GM18861 (cell line): ENCODE measurements at regions not wholly inside any gene's neighbourhood (a gene's known extent, or its start where the extent isn't known, plus 50 kb on each side); places are given as distances from the start of the nearest gene placed in this dataset.

Source experiments
- ATAC-seq: cut with Tn5 transposase; IDR thresholded peaks from one replicate; pipeline ENCODE4 v1.9.1; 2021; ENCODE audit not compliant: unreplicated experiment

DNA sequence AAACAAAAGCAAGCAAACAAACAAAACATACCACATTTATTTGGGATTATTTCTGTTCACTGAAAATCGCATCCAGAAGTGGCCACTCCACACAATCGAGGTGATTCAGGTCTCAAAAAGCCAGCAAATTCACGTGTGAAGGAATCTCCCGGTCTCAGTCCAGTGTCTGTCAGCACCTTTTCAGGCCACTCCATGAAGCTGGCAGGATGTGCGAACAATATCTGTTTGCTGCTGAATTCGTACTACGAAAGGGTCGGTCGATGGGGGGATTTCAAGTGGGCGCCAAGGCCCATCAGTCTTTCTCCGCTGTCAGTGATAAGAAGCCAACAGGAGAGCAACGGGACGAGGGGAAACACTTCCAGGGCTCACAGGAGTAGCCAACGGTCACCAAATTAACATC is 505.1 kb downstream of the IRX1 start:
- no peak for ATAC-seq

DNA sequence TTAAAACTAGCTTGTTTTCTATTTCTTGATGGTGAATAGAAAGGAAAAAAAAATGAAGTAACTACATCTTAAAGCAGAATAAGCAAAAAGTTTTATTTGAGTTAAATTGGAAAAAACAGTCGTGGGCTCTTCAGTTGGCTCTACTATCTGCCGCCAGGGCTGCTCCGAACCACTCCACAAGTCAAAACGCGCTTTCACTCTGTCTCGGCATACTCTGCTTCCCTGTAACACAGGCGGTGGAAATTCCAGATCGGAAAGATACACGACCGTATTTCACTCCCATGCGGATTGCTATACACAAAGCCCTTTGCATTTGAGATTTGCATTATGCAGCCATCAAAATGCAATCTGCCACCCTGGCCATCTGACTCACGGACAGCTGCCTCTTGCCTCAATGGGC is 505.6 kb downstream of the IRX1 start:
- ATAC-seq: no peak

DNA sequence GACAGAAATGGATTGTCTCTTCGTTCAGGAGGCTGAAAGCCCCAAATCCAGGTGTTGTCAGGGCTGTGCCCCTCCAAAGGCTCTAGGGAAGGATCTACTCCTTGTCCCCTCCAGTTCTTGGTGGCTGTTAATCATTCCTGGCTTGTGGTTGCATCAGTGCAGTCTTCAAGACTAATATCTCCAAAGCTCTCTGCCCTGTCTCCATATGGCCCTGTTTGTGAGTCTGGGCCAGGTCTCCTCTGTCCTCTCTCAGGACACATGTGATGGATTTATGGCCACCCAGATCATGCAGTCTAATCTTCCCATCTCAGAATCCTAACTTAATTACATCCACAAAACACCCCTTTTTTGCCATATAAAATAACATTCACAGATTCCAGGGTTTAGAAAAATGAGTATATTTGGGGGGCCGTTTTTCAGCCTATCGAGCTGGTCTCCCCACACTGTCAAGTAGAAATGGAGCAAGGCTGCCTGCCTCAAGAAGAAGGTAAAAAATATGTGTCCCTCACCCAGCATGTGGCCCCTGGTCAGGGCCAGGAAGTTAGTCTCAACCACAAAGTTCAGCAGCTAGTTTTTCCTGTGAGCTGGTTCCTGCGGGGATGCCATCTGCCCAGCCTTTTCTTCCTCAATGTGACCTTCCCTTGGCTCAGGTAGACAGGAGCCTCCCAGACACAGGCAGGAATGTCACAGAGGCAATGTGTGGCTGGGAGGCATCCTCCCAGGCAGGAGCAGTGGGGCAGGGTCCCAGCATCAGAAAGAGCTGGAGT is 509.4 kb downstream of the IRX1 start:
- ATAC-seq: no peak

DNA sequence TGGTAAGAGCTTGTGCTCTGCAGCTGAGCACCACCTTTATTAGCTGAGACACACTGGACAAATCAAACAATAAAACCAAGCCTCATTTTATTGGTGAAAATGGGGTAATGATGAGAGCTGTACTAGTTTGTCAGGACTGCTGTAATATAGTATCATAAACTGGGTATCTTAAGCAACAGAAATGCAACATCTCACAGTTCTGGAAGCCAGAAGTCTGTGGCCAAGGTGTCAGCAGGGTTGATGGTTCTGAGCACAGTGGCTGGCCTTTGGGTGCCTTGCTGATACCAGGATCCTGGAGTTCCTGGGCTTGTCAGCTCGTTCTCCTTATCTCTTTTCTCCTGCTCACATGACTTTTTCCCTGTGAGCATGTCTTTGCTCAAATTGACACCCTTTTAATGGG is 513.1 kb downstream of the IRX1 start:
- no peak for ATAC-seq

DNA sequence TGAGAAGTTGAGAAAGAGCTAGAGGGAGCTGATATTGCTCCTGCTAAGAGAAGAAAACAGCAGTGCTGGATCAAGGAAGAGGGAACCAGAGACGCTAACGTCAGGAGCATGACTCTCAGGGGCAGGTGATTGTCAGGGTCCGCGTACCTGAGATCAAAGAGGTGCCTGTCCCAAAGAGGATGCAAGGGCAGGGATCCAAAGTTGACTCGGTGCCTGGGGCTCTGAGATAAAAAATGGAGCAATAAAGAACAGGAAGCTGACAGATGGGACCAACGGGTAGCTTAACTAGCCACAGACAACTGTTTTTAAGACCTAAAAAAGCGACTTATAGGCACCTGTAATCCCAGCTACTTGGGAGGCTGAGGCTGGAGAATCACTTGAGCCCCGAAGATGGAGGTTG is 517.8 kb downstream of the IRX1 start:
- no peak for ATAC-seq

DNA sequence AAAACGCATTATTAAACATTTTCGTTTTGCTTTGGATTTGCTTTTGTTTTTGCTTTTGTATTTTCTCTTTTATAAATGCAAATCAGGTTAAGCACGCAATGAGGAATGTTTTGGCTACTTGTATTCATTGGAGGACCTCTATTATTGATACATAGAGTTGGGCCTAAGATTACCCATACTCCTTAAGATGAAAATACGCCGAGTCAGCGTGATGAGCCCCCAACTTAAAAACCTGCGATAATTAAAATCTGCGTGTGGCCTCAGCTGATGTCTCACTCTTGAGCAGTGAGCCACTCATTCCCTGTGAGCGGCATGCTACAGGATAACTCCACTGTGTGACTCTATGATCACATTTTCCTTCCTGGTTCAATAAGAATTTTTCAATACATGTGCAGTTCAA is 518.3 kb downstream of the IRX1 start:
- ATAC-seq: no peak

DNA sequence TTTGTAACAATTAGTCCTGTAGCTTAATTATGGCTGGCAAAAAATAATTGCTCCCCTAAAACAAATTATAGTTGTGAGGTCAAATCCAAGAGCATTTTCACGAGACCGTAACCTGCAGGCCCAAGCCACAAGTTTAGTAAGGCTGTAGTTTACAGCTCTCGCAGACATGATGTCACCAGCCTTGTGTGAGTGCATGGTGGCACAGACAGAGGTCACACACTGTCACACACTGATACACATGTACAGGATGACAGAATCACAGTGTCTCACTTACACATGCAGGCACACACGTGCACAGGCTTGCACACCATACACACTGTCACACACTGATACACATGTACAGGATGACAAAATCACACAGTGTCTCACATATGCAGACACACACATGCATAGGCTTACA is 518.8 kb downstream of the IRX1 start:
- ATAC-seq: no peak

DNA sequence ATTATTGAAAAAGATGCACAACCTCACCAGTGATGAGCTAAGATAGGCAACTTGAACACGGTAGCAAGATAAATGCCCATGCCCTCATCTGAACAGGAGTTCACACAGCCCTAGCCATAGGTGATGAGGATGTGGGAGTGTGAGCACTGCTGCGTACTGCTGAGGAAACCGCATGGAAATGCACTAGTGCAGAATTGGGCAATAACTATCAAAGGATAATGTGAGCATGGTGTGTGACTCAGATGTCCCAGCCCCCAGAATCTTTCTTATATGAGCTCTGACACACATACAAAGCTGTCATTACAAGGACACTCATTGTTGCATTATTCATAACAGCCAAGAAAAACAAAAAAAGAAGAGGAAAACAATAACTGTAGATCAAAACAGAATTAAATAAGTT is 521.2 kb downstream of the IRX1 start:
- ATAC-seq: no peak

DNA sequence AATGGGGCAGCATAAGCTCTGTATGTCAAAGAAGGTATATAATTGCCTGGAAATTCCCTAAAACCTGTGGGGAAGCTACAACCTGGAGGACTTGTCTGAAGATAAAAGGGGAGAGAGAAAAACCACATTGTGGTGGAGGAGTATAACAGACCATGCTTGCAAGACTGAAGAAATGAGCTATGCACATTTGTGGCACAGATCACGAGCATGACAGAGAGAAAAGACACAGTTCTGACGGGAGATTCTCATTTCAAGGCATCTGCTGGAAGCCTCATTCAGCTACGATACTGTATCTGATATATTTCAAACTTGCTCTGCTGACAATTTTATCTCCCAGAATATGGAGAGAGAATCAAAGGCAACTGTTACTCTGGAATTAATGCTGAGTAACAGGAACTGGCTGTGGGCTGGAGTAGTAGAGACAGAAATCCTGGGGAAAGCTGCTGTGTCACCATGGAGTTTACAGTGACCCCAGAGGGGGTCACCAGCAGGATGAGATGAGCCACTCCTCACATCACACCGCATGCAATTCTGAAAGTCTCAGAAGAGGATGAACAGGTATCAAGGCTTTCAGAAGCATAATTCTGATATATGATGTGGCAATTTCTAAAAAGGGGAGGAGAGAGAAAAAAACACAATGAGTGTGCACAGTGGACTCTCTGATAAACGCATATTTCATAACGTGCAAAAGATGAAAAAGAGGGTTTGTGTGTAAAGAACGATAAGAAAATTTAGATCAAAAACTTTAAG is 528.8 kb downstream of the IRX1 start:
- ATAC-seq: no peak

DNA sequence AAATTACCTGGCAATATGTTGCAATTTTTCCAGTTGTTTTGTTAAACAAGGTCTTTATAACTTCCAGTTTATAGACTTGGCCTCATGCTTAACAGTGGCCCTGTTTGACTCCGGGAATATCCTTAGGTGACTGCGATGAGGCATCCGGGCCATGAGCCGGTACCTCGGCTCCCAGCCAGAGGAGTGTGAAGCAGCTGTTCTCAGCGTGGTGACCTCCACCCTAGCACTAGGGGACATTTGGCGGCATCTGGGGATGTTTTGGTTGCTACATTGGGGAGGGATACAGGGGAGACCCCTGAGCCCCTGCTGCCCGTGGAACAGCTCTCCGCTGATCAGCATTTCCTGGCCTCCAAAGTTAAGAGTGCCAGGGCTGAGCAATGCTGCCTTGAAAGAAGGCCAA is 533.4 kb downstream of the IRX1 start:
- ATAC-seq: no peak

DNA sequence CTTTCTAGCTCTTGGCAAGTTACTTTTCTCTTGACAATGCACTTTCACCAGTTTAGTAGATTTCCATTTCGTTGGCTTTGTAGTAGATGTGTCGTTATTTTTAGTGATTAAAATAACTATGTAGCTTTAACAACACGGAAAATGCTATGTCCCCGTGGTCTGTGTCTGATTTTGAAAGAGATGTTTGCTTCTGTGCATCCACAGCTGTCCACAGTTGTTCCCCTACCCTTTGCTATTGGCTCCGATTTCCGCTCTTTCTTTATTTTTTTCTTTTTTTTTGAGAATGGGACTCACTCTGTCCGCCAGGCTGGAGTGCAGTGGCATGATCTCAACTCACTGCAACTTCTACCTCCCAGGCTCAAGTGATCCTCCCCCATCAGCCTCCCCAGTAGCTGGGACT is 533.9 kb downstream of the IRX1 start:
- ATAC-seq: no peak

DNA sequence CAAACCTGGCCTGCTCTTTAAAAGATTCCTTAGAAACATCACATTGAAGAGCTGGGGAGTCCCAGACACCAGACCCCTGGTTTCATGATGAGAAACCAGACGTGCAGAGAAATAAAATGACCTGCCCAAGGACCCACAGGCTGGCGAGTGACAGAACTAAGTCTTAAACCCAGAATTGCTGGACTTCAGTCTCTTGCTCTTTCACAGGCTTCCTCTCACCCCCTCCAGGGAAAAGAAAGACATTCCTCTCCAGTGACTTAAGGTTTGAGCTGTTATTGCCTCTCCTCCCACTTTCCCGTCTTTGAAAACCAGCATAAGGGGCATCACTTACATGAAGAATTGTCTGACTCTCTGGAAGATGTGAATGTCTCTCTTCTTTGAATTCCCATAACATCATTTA is 535.2 kb downstream of the IRX1 start:
- no peak for ATAC-seq

DNA sequence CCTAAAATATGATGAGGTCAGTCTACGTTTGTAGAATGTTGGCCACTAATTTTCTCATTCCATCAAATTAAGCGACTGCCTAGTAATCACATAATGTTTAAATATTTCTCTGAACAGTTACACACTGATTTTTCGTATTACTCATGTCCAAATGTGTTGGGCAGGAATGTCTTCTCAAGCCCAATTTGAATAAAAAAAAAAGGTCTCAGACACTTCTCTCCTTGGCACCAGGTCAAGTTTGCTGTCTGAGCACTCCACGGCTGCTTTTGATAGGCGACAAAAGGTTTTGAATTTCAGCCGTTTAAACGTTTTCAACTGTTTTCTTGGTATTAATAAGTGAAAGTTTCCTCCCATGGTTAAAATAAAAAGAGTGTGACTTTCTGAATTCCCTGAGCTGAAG is 542.1 kb downstream of the IRX1 start:
- ATAC-seq: no peak

DNA sequence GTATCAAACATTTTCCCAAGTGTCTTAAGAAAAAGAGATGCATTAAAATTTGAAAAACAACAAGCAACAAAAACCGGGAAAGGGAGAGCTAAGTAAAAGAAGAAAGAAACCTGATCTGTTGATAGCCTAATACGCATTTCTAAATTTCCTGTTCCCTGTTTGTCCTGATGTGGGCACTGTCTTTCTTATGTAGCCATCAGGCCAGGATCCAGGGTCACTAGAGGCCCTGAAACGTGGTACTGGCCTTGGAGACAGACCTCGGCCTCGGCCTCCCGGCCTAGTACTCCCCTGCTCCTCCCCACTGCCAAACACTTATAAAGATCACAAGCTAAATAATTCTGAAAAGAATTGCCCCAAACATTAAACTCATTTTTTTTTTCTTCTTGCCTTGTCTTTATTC is 547.2 kb downstream of the IRX1 start:
- no peak for ATAC-seq

DNA sequence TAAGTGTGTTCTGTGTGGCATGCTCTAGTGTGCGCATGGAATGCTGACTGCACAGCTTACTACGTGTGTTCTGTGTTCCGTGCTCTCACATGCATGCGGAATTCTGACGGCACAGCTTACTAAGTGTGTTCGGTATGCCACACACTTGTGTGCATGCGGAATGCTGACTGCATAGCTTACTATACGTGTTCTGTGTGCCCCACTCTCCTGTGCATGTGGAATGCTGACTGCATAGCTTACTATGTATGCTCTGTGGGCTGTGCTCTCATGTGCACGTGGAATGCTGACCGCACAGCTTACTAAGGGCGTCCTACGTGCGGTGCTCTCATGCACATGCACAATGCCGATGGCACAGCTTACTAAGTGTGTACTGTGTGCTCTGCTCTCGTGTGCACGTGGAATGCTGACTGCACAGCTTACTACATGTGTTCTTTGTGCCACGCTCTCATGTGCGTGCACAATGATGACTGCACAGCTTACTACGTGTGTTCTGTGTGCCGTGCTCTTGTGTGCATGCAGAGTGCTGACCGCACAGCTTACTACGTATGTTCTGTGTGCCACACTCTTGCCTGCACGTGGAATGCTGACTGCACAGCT is 548.9 kb downstream of the IRX1 start:
- no peak for ATAC-seq

DNA sequence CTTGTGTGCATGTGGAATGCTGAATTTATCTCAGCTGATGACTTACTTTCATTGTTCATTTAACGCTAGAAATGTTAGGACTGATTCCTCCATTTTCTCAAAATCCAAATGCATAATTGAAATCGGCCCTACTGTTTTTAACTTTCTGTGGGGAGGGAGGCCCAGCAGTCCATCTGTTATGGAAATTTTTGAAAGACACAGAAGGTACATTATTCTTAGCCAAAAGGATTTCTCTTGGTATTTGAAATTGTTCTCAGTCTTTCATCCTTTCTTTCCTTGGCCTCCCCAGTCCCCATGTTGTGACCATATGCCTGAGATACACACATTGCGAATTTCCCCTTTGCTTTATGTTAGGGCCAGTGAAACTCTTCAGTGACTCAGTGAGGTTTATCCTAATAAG is 549.9 kb downstream of the IRX1 start:
- ATAC-seq: no peak

DNA sequence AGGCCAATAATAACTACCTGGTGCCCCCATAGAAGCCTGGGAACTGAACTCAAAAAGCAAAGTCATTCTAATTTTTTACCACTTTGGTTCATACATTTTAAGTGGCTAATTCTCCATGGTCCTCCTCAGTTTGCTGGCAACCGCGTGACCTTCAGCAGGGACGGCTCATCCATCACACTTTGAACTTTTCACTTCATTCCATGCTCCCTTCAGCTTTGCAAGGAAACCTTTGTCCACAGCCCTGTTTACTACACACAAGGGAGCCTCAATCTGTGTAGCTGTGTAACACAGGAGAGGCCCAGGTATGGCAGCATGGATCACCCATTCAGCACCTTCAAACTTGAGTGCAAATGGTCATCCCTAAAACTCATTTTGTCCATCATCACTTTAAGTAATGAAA is 552.4 kb downstream of the IRX1 start:
- ATAC-seq: no peak

DNA sequence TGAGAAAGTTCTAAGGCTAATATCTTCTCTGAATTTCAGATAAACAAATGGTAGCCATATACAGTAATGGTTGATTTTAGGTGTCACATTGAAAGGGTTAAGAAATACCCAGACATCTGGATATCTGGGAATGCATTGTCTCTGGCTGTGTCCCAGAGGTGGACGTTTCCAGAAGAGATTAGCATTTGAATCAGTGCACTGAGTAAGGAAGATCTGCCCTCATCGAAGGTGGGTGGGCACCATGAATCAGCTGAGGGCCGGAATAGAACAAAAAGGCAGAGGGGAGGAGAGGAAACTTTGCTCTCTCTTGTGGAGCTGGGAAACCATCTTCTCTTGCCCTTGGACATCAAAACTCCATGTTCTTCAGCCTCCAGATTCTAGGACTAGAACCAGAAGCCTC is 554.4 kb downstream of the IRX1 start:
- ATAC-seq: no peak

DNA sequence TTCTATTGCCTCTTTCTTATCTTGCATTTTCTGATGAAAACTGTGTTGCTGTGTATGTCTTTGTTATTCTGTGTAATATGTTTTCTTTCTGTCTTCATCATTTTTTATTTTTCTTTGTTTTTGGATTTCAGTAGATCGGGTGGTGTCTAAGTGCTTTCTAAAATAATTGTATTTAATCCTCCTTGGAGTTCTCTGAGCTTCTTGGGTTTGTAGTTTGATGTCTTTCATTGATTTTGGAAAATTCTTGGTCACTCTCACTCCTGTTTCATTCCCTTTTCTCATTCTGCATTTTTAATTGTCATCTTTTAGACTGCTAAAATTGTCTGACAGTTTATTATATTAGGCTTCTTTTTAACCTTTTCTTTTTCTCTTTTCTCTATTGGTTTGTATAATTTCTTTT is 560.5 kb downstream of the IRX1 start:
- ATAC-seq: no peak

DNA sequence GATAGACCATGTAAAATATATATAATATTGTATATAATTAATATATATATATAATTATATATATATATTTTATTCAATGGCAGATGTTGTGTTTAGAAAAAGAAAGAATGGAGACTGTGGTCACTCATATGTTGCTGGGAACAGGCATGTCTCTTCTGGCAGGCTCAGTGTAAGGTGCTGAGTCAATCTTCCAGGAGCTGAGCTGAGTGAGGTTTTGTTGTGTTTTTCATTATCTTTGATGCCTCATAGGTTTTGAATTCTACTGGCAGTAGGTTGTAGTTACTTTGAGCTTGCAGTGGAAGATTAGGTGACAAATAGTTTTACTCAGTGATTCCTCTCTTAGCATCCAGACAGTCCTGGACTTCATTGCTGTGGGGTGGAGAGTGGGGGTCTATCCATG is 561.3 kb downstream of the IRX1 start:
- no peak for ATAC-seq

DNA sequence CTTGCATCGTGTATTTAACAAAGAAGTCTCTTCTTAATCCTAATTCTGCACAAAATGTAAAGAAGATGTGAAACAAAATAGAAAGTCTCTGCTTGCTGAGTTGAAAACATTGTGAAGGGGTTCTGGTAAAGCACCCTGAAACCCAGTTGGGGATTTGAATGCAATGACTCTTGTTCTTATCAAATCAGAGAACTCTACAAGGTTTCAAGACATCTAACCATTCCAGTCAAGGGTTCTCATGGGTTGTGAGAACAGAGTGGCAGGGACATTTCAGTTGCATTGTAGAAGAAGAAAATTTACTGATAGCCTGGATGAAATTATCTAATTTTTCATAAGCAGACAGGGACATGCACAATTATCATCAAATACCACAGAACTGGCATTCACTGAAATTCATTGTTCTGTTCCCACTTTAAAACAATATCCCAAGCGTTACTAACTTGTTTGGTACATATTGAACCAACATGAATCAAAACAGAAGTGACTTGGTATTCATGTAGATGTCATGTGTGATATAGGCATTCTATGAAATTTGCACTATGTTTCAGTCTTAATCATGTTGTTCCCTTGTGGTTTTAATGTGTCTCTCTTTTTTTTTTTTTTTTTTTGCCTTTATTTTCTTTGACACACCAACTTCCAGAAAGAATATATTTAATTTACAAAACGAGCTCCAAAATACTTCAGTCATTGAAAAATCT is 563.3 kb downstream of the IRX1 start:
- no peak for ATAC-seq

DNA sequence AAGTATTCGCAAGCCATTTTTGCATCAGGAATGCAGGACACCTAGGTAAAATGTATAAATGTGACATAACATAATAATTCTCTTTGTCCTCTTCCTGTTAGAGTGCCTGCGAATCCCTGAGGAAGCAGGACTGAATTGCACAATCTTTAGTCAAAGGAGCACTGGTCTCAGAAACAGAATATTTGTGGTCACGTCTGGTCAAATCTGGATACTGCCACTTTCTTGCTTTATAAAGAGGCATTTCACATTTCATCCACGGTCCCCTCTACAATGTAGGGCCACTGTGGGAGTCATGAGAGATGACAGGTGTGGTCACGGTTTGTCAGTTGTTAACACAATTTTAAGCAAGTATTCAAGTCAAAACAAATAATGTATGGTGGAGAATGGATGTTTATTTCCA is 564.0 kb downstream of the IRX1 start:
- no peak for ATAC-seq
